CD4-positive, alpha-beta T cell treated with Interleukin-17A for 1 hour (primary cell): ENCODE measurements at regions not wholly inside any gene's neighbourhood (a gene's known extent, or its start where the extent isn't known, plus 50 kb on each side); places are given as distances from the start of the nearest gene placed in this dataset.

Experiments
- DNase-seq: peaks from one replicate; pipeline ENCODE4 v3.0.0-alpha.2; 2020

DNA sequence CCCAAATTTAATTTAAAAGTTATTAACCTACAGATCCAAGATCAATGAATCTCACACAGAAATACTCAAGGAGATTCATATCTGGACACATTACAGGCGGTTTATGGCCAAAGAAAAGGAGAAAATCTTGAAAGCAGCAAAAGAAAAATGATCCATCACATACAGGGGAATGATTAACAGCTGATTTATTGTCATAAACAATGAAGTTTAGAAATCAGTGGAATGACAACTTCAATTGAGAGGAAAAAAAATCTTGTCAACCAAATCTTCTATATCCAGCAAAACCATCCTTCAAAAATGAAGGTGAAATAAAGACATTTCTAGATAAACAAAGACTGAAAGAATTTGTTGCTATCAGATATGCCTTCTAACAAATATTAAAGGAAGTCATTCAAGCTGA lies 156.2 kb upstream of the SEMA6D start:
- DNase-seq: no peak

DNA sequence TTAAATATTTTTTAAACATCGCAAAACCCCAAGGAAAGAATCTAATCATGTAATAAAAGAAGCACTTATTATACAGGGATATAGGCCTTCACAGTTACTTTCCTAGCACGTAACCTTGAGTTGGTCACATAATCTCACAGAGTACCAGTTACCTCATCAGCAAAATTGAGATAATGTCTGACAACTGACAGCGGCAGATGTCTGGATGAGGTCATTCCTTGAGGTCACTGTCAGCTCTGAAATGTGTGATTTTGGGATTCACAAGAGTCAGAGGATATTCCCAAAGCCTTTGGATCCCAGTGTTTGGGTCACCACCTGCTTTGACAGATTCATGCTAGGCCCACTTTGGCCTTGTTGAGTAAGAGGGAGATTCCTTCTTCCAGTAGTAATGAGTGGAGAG lies 151.4 kb upstream of the SEMA6D start:
- DNase-seq: no peak

DNA sequence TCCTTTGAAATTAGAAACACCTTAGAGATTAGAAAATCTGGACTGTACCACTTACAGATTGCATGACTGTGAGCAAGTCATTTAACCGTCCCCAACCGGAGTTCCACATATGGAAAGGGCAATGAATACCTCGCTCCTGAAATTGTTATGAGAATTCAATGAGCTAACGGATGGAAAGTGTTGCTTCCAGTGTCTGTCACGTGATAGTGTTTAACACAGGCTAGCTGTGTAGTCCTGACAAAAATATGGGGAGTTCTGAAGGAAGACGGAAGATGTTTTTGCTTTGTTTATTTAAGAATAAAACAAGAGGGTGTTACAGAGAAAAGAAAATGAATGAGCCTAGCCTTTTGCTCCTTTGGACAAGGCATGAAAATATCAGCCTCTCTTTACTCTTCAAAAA lies 150.7 kb upstream of the SEMA6D start:
- DNase-seq: no peak

DNA sequence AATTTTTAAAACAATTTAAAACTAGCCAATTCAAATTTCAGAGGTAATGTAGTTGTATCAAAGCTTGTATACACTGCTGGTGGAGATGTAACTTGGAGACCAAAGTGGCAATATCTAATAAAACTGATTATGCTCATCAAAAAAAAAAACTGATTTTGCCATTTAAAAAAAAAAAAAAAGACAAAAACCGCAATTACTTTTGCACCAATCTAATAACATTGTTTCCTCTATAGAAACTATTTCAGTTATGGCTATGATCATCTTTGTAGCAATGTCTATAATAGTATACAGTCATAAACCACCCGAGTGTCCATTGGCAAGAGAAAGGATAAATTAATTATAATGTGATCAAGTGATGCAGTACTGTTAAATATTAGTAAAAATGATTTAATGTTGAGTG lies 149.3 kb upstream of the SEMA6D start:
- DNase-seq: no peak

DNA sequence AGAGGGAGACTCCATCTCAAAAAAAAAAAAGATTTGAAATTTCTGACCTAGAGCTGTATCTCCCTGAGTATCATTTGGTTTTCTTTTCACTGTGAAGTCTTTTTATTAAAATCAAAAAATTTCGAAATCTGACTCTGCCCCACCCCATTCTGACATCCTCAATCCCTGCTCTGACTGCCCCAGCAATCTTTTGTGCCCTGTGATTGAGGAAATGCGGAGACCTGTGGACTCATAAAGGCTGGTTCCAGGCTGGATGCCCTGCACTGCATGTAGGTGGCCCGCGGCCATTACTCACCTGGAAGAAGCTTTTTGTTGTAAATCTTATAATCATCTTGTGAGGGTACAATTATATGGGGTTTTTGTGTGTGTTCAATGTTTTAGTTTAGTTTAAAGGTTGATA lies 147.3 kb upstream of the SEMA6D start:
- no peak for DNase-seq

DNA sequence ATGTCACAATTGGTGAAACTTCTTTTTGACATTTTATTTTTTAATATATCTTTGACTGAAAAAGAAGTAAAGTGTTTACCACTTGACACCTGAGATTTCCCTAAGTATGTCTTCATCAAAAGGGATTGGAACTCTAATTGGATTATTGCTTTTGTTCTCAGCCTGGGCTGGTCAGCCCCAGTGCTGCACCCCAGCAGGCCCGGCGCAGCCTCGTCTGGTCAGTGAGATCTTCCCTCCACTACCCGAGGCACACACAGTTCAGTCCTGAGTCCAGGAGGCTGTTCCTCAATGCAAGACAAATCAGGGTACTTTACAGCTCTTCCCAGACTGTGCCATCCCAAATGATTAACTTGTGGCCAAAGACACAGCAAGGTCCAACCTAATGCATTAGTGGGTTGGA lies 146.9 kb upstream of the SEMA6D start:
- DNase-seq: no peak

DNA sequence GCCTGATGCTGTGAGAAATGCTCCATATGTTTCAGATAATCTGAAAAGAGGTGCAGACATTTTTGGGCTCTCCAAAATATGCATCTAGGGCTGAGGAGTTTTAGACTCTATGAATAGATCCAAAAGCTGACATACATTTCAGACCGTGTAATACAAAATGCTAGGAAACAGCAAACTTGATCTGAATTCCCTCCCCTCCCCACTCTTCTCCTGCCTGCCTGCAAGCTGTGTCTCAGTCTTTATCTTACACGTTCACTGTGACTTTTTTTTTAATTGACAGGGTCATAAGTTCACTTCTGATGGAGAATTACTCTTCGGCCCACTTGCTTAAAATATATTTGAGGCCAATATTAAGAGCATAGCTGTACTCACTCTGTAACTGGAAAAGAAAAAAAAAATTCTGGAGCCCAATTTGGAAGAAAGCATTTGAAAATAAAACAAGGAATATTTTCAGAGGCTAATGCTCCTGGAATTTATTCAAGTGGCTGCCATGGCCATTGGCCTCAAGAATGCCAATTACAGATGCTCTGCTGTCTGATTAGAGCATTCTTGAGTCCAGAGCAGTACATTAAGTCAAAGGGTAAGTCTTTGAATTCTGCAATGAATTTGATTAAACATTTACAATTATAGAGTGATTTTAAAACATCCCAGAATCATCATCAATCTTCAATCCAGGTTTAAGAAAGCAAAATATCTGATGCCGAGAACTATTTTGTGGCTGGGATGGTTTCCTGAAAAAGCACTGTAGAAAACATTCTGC lies 146.2 kb upstream of the SEMA6D start:
- no peak for DNase-seq

DNA sequence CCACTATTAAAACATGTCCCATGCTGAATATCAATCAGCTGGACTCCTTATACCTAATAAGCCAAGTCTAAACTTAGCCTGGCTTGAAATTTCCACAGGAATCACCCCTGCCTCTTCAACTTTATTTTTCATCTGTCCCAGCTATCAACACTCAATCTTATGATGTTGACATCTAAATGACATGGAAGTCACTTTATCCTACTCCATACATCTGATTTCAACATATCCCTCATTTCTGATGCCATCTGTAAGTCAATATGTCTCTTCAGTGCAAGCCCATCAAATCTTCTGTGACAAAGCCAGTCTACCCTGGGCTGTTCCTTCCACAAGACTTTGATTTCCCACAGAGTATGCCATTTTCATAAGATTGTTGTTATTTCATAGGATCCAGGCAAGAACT lies 143.6 kb upstream of the SEMA6D start:
- DNase-seq: no peak

DNA sequence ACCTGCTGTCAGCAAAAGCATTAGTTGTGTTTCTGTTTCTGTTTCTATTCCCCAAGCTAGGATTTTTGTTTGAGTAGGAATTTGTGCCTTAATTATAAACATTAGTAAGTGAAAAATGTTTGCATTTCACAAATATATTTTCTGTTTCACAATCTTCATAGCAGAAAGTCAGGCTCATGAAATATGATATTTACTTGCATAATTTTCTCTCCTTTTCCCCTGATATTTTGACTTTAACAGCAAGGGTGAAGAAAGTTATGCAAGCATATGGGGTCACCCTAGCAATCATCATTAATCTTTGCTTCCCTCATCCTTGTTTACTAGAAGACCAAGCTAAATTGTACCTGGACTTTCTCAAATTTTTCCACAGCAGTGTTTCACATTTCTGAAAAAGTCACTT lies 140.3 kb upstream of the SEMA6D start:
- DNase-seq: no peak

DNA sequence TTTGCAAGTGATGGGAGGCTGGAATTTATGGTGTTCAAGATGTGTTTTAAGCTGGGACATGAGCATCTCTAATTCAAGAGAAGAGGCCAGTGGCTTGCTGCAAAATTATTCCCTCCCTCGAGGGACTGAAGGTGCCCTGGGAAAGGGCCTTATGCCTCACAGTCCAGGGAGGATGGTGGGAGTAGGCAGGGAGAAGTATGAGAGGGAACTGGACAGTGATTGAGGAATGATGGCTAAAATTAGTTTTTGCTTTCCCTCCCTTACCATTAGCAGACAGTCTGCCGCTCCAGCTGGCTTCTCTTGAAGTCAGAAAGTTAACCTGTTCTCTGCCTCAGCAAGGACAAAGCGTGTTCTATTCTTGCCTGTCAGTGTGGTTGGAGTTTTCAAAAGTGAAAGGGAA lies 139.8 kb upstream of the SEMA6D start:
- DNase-seq: no peak

DNA sequence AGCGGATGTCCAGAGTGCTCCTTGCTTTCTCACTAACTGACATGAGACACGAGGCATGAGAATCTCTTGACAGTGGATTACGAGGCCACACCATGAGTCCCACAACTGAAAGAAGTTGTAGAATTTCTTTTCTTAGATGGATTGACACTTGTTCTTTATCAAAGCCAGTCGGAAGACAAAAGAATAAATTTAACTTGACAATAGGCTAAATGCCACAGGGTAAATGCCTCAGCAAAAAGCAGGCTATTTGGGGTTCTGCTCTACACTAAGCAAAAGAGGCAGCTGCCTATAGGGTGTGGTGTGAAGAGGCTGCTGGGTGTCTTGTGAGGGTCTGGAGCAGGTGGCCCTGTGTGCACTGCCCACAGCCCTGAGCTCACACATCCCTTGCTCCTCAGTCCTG lies 135.1 kb upstream of the SEMA6D start:
- no peak for DNase-seq

DNA sequence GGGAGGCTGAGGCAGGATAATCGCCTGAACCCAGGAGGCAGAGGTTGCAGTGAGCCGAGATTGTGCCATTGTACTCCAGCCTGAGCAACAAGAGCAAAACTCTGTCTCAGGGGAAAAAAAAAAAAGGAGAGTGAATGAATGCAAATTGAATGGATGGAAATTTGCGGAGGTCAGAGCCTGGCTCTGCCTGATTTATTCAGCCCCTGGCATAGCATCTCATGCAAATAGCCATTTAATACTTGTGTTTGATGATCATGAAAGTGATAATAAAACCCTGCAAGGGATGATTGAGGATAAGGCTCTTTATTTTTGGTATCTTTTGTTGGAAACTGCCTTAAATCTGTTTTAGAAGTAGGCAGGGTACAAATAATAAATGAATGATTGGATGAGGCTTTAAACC lies 133.0 kb upstream of the SEMA6D start:
- no peak for DNase-seq

DNA sequence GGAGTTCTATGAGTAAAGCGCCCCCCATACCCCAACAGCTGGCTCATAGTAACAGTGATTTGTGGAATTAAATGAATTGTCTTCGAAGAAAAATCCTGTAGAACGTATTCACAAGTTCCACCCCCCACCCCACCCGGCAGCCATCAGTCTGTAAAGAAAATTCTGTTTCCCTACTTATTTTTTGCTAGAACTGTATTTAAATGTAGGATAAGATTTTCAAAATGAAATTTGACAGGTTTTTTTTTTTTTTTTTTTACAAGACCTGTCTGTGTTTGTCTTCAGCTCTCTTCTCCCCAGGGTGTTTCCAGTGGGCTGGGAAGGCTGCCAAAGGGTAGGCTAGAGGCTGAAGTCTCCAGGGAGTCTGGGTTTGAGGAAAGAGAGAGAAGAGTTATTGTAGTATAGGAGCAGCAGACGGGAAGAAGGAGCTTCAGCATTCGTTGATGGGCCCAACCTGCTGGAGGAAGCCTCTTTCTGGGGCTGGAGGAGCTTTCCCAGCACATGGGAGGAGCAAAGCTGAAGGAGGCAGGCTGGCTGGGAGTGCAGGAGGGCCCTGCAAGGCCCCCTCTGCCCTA lies 130.6 kb upstream of the SEMA6D start:
- DNase-seq: no peak

DNA sequence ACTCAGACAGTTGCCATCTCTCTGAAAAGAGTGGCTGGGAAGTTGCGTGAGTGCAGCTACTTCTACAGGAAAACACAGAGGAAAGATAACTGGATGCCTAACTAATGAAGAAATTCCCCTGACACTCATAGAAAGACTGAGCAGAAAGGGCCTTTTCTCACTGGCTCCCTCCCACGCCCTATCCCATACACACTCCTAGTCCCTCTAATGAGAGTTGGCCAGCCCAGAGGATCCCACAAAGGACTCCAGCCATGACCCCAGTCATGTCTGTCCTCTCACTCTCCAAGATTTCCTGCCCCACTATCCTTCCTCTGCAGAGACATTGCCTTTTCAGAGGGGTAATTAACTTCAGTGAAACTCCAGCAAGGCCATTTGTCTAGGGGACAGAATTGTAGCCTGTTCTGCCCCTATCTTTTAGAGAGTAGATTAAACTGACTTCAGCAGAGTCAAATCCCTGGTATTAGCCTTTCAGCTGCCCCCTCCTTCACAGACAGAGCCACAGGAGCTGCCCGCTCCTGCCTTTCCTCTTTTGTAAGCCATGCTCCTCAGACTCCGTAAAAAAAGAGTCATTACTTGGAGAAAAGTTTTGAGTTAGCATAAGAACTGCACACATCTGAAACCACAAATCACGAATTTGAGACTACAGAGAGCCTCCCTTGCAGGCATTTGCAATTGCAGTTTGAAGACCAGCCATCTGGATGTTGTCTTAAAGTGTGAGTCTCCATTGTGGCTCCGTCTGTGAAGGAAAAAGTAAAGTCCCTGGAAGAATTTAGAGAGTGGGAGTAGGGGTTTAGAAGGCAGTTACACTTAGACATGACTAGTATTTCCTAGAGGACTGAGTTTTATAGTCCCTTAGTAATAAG lies 129.1 kb upstream of the SEMA6D start:
- no peak for DNase-seq

DNA sequence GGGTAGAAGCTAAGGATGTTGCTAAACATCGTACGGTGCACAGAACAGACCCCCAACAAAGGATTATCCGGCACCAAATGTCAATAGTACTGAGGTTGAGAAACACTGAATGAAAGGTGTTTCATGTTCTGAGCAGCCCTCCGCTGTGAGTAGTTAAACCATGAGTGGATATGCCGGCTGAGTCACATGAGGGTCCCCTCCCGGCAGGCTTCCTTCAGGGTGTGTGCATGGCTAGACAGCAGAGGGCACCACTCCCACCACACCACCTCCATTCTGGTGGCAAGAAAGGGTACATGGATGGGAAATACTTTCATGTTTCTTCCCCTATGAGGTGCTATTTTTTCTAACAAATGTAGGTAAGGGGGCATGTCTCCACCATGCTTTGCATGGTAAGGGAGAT lies 128.3 kb upstream of the SEMA6D start:
- no peak for DNase-seq

DNA sequence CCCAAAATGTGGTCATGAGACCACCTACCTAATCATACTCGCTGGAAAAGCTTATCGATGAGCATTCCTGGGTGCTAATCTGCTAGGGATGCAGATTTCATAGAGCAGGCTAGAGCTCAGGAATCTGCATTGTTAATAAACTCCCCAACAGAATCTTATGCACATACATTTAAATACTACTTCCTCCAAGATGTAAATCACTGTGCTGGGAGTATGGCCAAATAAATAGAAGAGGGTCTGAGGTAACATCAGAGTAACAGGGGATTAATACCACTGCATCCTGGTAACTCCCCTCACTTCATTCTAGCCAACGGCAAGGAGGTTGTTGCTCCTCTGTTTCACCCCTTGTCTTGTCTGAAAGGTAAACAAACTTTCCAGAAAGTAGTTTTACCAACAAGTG lies 118.3 kb upstream of the SEMA6D start:
- no peak for DNase-seq

DNA sequence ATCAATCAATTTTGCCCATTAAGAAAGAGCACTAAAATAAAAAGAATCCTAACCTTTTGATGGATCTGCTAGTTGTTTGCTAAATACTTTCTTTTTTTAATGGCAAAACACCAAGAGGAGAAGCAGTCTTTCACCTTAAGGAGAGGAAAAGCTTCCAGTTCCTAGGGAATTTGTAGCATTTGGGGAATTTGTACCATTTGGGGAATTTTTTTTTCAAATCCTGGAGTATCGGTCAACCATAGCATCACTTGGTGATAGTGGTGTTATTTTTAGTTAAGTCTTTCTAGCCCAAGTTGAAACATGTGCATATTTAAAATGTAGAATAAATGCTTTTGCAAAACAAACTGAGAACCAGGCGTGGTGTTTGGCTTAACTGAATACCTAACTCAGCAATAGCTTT lies 117.5 kb upstream of the SEMA6D start:
- DNase-seq: no peak

DNA sequence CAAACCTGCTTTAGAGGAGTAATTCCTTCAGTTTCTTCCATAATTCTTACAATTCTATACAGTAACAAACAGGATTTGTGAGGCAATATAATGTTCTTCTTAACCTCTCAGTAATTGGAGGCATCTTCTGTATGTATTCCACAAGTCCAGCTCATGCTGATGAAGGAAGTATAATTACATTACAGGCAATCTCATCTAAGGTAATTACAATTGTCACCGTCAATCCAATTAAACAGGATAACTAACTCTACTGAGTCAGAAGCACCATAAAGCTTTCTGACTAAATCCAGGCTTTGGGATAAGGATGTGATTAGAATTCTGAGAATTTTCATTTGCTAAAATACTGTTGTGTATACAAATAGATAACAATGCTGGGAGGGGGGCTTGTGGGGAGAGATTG lies 115.2 kb upstream of the SEMA6D start:
- DNase-seq: no peak

DNA sequence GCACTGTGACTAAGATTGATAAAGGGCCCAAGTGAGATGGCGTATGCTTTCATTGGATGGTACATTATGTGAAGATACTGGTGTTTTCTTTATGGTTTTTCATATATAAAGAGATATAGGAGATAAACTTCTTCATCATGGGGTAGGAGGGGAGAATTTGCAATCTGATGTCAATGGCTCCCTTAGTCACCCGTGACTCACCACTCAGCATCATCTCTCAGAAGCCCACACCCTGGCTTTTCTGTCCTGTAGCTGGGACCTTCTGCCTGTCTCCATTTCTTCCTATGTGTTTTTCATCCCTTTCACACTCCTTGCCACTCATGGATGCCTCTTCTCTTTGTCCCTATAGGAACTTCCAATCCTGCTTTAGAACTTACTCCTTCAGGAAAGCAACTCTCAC lies 114.3 kb upstream of the SEMA6D start:
- no peak for DNase-seq

DNA sequence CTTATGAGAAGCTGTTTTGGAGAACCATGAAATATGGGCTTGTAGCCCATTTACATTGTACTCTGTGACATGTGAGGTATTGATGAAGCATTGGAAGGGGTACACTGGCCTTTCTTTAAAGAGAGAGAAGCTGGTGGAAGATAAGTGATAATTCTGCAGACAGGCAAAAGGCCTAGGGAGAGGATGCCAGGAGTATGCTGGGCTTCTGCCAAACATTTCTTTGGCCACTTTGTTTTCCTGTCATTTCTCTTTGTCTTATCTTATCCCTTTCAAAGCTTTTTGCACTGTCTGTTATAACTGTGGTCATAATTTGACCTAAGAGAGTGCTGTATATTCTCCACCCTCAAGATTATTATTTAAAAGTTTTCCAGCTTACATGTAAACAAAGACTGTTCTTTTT lies 109.6 kb upstream of the SEMA6D start:
- no peak for DNase-seq

DNA sequence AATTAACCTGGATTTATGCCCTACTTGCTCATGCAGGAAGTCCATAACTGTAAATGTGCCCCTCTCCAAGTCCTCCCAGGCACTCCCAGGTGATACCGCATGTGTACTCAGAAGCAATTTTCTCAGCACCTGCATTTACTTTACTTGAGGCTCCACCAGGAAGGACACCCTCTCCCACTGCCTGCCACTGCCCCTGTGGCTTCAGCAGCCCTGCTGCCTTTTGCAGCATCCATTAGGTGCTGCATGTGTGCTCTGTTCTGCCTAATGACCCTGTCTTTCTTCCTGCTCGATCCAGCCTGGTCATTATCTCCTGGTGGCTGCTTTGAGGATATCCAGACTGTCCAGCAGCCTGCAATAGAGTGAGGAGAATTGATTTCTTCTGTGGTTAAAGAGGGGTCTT lies 107.6 kb upstream of the SEMA6D start:
- no peak for DNase-seq

DNA sequence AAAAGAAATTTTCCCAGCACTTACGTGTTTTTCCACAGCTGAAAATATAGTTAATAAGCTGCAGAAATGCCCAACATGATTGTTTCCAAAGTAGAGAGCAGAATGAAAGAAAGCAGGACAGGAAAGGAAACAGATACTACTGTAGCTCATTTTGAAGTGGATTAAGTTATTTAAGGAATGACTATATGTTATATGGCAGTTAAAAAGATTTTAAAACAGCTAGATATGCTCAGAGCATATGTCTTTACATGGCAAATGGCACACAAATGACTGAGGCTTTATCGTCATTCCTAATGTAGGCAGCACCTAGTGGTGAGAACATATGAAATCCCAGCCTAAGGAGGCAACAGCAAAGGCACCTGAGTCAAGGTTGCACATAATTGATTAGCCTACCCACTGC lies 106.6 kb upstream of the SEMA6D start:
- no peak for DNase-seq

DNA sequence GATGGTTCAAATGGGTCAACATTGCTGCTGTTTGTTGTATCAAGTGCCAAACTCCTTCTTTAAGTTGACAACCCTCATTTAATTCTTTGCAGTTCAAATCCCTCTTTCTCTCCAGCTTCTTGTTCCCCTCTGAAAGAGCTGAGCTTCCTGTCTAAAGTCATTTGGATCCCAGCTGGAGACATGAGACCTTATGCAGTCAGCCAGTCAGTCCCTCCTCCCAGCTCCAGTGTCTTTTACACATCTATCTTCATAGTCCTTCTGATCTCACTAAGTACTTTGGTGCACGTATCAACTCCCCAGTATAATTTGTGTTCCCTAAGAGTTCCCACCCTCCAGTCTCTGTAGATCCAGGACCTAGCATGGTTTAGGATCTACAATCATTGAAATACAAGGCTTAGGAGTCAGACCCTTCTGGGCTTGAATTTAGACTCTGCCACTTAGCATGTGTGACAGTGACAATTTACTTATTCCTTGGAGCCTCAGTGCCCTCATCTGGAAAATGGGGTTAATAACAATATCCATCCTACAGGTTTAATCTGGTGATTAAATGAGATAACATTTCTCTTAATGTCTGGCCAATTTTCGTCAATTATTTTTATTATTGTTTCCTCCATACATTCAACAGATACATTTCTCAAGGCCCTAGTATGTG lies 102.8 kb upstream of the SEMA6D start:
- DNase-seq: no peak

DNA sequence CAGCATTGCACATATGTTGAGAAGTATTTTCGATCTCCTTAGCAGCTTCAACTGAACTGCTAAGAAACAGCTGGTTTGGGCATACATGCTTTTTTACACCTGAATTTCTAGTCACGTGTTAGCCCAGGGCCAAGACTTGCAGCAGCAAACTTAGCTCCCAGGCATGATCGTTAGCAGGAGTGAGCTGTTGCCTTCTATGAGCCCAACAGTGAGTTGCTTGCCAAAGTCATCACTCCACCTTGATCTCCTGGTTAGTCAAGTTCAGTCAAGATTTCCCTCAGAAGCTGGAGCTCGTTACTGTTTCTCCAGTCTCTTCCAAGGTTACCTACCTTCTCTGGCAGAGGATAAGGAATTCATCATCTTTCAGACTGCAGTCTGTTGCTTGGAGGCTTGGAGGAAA lies 100.4 kb upstream of the SEMA6D start:
- no peak for DNase-seq
